ENCODE measurements at regions not wholly inside any gene's neighbourhood (a gene's known extent, or its start where the extent isn't known, plus 50 kb on each side); places are given as distances from the start of the nearest gene placed in this dataset.

DNA sequence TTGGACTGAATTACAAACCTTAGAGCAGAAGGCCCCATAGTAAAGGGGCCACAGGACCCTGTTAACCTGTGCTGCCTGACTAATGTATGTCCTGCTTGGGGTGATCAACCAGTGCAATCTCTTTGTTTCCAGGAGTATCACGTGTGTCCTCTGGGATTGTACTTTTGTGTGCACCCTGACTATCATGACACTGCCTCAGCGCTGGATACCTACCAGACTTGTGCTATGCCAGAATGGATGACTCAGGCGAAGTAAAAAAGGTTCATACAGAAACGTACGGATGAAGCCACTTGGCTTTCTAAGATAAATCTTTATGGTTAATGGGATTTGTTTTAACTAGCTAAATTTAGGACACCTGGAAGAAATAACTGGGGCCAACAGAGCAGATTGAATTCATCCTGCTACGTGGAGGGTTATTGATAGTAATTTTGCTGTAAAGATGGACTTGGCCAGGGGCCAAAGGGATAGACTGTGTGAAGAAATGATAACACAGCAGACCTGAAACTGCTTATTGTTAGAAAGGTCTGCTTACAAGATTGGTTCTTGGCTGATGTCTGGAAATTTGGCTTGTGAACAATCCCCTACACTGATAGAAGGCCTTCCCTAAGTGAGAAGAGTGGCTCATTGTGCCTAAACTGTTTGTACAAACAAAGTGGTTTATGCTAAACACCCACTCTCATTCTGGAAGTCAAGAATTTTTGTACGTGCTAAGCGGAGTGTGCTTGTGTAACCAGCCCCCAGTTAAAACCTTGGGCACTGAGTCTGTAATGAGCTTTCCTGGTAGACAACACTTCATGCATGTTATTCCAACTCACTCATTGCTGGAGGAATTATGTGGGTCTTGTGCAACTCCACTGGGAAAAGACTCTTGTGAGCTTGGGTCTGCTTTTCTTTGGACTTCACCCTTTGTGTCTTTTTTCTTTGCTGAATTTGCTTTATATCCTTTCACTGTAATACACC, 750.5 kb upstream of the HTR2C start:
- Histone ChIP-seq H2AFZ (ENCODE audit: low read length) (no peak overlapping the region), H3K79me2 (ENCODE audit: low read length) (no peaks in the 10 kb centered on the region), H3K27ac (ENCODE audit: low read length) (no peak overlapping the region), H4K20me1 (ENCODE audit: low read length) (no peaks in the 10 kb centered on the region), H3K9me3 (ENCODE audit: low read length) (no peaks in the 10 kb centered on the region), H3K9ac (ENCODE audit: low read length) (no peak overlapping the region), H3K4me3 (ENCODE audit: low read length) (no peak overlapping the region), H3F3A (ENCODE audit: low read length, unreplicated experiment) (no peaks in the 10 kb centered on the region), H3K27me3 (ENCODE audit: low read length) (no peaks in the 10 kb centered on the region), H3K4me1 (ENCODE audit: insufficient read depth, low read length) (no peaks in the 10 kb centered on the region), H3K4me2 (ENCODE audit: low read length) (no peak overlapping the region), H3K9me2 (replicated peaks; ENCODE audit: low read length) (no peaks in the 10 kb centered on the region), H3K36me3 (ENCODE audit: low read depth, low read length) (no peaks in the 10 kb centered on the region)
- ChIA-PET POLR2A (ENCODE audit: unreplicated experiment) (no interaction called here), CTCF (no interaction called here)
- no peak for DNase-seq
- intact Hi-C loops (cut with micrococcal nuclease): no loop called here
- TF ChIP-seq EZH2 (IDR thresholded peaks at IDR 0.05; ENCODE audit: low read length, unreplicated experiment) (no peak), EZH2phosphoT487 (IDR thresholded peaks at IDR 0.05; ENCODE audit: borderline replicate concordance, low read length) (no peak)
- BruUV-seq (replicated peaks): no TSS peak
- no peak for ATAC-seq

DNA sequence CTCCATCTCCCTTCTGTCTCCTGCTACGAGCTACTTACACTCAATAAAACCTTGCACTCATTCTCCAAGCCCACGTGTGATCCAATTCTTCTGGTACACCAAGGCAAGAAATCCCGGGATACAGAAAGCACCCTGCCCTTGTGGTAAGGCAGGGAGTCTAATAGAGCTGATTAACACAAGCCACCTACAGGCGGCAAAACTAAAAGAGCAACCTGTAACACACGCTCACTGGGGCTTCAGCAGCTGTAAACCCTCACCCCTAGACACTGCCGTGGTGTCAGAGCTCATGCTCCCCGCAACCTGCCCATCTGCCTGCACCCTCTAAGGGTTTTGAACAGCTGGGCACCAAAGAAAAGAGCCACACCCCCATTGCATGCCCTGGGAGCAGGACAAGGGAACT, 755.4 kb upstream of the HTR2C start:
- Histone ChIP-seq H2AFZ (ENCODE audit: low read length) (no peak overlapping the region), H3K4me1 (ENCODE audit: insufficient read depth, low read length) (no peaks in the 10 kb centered on the region), H3K27me3 (ENCODE audit: low read length) (no peaks in the 10 kb centered on the region), H4K20me1 (ENCODE audit: low read length) (no peaks in the 10 kb centered on the region), H3K79me2 (ENCODE audit: low read length) (no peaks in the 10 kb centered on the region), H3K4me2 (ENCODE audit: low read length) (no peak overlapping the region), H3F3A (ENCODE audit: low read length, unreplicated experiment) (no peaks in the 10 kb centered on the region), H3K4me3 (ENCODE audit: low read length) (no peak overlapping the region), H3K9me2 (replicated peaks; ENCODE audit: low read length) (no peaks in the 10 kb centered on the region), H3K36me3 (ENCODE audit: low read depth, low read length) (no peaks in the 10 kb centered on the region), H3K9ac (ENCODE audit: low read length) (no peak overlapping the region), H3K9me3 (ENCODE audit: low read length) (no peaks in the 10 kb centered on the region), H3K27ac (ENCODE audit: low read length) (no peak overlapping the region)
- ChIA-PET POLR2A (ENCODE audit: unreplicated experiment) (no interaction called here), CTCF (no interaction called here)
- no TSS peak for BruUV-seq (replicated peaks)
- intact Hi-C loops (cut with micrococcal nuclease): no loop called here
- TF ChIP-seq, protein P1, sequence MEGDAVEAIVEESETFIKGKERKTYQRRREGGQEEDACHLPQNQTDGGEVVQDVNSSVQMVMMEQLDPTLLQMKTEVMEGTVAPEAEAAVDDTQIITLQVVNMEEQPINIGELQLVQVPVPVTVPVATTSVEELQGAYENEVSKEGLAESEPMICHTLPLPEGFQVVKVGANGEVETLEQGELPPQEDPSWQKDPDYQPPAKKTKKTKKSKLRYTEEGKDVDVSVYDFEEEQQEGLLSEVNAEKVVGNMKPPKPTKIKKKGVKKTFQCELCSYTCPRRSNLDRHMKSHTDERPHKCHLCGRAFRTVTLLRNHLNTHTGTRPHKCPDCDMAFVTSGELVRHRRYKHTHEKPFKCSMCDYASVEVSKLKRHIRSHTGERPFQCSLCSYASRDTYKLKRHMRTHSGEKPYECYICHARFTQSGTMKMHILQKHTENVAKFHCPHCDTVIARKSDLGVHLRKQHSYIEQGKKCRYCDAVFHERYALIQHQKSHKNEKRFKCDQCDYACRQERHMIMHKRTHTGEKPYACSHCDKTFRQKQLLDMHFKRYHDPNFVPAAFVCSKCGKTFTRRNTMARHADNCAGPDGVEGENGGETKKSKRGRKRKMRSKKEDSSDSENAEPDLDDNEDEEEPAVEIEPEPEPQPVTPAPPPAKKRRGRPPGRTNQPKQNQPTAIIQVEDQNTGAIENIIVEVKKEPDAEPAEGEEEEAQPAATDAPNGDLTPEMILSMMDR (conservative IDR thresholded peaks at IDR 0.05; ENCODE audit: low read depth, low read length): no peak
- TF ChIP-seq EZH2 (IDR thresholded peaks at IDR 0.05; ENCODE audit: low read length, unreplicated experiment) (no peak), EZH2phosphoT487 (IDR thresholded peaks at IDR 0.05; ENCODE audit: borderline replicate concordance, low read length) (no peak)
- ATAC-seq (no peak), DNase-seq (no peak)

DNA sequence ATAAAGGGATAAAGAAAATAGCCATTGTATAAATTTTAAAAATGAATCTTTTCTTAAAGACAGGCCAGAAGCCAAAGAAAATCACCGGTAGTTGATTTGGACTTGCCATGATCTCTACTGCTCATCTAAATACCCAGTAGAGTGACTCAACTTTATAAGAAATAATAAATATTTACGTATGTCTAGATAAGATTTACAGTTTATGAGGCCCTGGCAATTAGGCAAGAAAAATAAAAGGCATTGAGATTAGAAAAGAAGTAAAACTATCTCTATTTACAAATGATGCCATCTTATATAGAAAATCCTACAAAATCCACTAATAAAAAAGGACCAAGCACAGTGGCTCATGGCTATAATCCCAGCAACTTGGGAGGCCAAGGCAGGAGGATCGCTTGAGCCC, 765.5 kb upstream of the HTR2C start:
- no peak overlapping the region for H3K4me2 ChIP-seq (ENCODE audit: low read length)
- no peak for TF ChIP-seq EZH2 (IDR thresholded peaks at IDR 0.05; ENCODE audit: low read length, unreplicated experiment)
- TF ChIP-seq, protein P1 (conservative IDR thresholded peaks at IDR 0.05; ENCODE audit: low read depth, low read length): no peak
- no peak for TF ChIP-seq EZH2phosphoT487 (IDR thresholded peaks at IDR 0.05; ENCODE audit: borderline replicate concordance, low read length)
- no peaks in the 10 kb centered on the region for H3K79me2 ChIP-seq (ENCODE audit: low read length)
- CTCF ChIA-PET: no interaction called here
- no peaks in the 10 kb centered on the region for H3K9me2 ChIP-seq (replicated peaks; ENCODE audit: low read length)
- DNase-seq (no peak), ATAC-seq (no peak)
- intact Hi-C loops (cut with micrococcal nuclease): no loop called here
- H3K27me3 ChIP-seq (ENCODE audit: low read length): no peaks in the 10 kb centered on the region
- H3K4me3 ChIP-seq (ENCODE audit: low read length): no peak overlapping the region
- POLR2A ChIA-PET (ENCODE audit: unreplicated experiment): no interaction called here
- H3F3A ChIP-seq (ENCODE audit: low read length, unreplicated experiment): no peaks in the 10 kb centered on the region
- no peak overlapping the region for H3K27ac ChIP-seq (ENCODE audit: low read length)
- no peaks in the 10 kb centered on the region for H3K4me1 ChIP-seq (ENCODE audit: insufficient read depth, low read length)
- no TSS peak for BruUV-seq (replicated peaks)
- H2AFZ ChIP-seq (ENCODE audit: low read length): no peak overlapping the region
- H3K9ac ChIP-seq (ENCODE audit: low read length): no peak overlapping the region
- no peaks in the 10 kb centered on the region for H4K20me1 ChIP-seq (ENCODE audit: low read length)
- no peaks in the 10 kb centered on the region for H3K36me3 ChIP-seq (ENCODE audit: low read depth, low read length)
- H3K9me3 ChIP-seq (ENCODE audit: low read length): no peaks in the 10 kb centered on the region
